Thyroid gland (tissue), 4 donors: ENCODE measurements at regions not wholly inside any gene's neighbourhood (a gene's known extent, or its start where the extent isn't known, plus 50 kb on each side); places are given as distances from the start of the nearest gene placed in this dataset.

Experiments
- CTCF ChIP-seq, 6 experiments: fragments of 200-600 bp in 3 of 6; fragments of 450-650 bp in 3 of 6; sonication (generic) in 3 of 6; IDR thresholded peaks; one replicate each; pipeline ENCODE4 v1.5.1; 2016 to 2019; ENCODE audit warnings: antibody characterized with exemption in 6 of 6, mild to moderate bottlenecking in 2 of 6, inconsistent platforms in 1 of 6, moderate library complexity in 1 of 6
- POLR2A ChIP-seq, 2 donors: fragments of 450-650 bp; IDR thresholded peaks; one replicate each; pipeline ENCODE4 v1.6.1; 2017; ENCODE audit warnings: antibody characterized with exemption in 2 of 2, mild to moderate bottlenecking in 2 of 2, moderate library complexity in 1 of 2

GRCh38 chr20:6439737-6440442 lies 317.1 kb upstream of the FERMT1 start:
- no peak for TF ChIP-seq CTCF (IDR thresholded peaks at IDR 0.05)
- TF ChIP-seq POLR2A (IDR thresholded peaks at IDR 0.05): no peak
